Activated naive CD8-positive, alpha-beta T cell treated with anti-CD3 and anti-CD28 coated beads, Interleukin-2, amount 10 ng/mL, durations not matched to agents 7 days and 5 days (primary cell): ENCODE measurements at regions not wholly inside any gene's neighbourhood (a gene's known extent, or its start where the extent isn't known, plus 50 kb on each side); places are given as distances from the start of the nearest gene placed in this dataset.

Experiments used
- ATAC-seq: fragments of 150-1000 bp; cut with Tn5 transposase; one replicate; pipeline ENCODE4 v1.10.0; 2021; ENCODE audit warnings: low read depth, moderate library complexity
- POLR2A ChIA-PET: fragments of 350-600 bp; sonication (Branson Sonifier 250); formaldehyde crosslinking; loops from one replicate; lab custom pipeline; 2021; ENCODE audit warnings: antibody characterized with exemption; lab: Charles Lee
- DNase-seq: peaks from one replicate; pipeline ENCODE4 v3.0.0; 2021
- H3K27ac Mint-ChIP-seq: one replicate; pipeline ENCODE4 v1.8.0; 2022; ENCODE audit warnings: mild to moderate bottlenecking, mixed read lengths
- H3K27me3 Mint-ChIP-seq: one replicate; pipeline ENCODE4 v1.8.0; 2022; ENCODE audit warnings: mild to moderate bottlenecking, moderate library complexity, mixed read lengths
- H3K36me3 Mint-ChIP-seq: one replicate; pipeline ENCODE4 v1.8.0; 2021; ENCODE audit warnings: mild to moderate bottlenecking, mixed read lengths
- H3K4me1 Mint-ChIP-seq: one replicate; pipeline ENCODE4 v1.8.0; 2021; ENCODE audit warnings: mixed read lengths
- H3K4me3 Mint-ChIP-seq: one replicate; pipeline ENCODE4 v1.8.0; 2022; ENCODE audit warnings: mild to moderate bottlenecking, moderate library complexity, mixed read lengths
- H3K9me3 Mint-ChIP-seq: one replicate; pipeline ENCODE4 v1.8.0; 2021; ENCODE audit warnings: mixed read lengths

GRCh38 chr15:47971637-47972036 is 149.2 kb upstream of the SLC24A5 start:
- Mint-ChIP-seq H3K4me1 (no peaks in the 10 kb centered on the region), H3K27ac (no peak overlapping the region), H3K9me3 (no peaks in the 10 kb centered on the region), H3K27me3 (peaks cover 7% of the 10 kb centered on the region), H3K36me3 (no peaks in the 10 kb centered on the region), H3K4me3 (no peak overlapping the region)
- POLR2A ChIA-PET = no interaction called here
- ATAC-seq (no peak), DNase-seq (no peak)

GRCh38 chr15:47972738-47973137 is 148.1 kb upstream of the SLC24A5 start:
- Mint-ChIP-seq H3K4me1 (no peaks in the 10 kb centered on the region), H3K27ac (no peak overlapping the region), H3K36me3 (no peaks in the 10 kb centered on the region), H3K9me3 (peaks cover 1% of the 10 kb centered on the region), H3K4me3 (no peak overlapping the region), H3K27me3 (peaks cover 7% of the 10 kb centered on the region)
- POLR2A ChIA-PET = no interaction called here
- DNase-seq (no peak), ATAC-seq (no peak)

DNA sequence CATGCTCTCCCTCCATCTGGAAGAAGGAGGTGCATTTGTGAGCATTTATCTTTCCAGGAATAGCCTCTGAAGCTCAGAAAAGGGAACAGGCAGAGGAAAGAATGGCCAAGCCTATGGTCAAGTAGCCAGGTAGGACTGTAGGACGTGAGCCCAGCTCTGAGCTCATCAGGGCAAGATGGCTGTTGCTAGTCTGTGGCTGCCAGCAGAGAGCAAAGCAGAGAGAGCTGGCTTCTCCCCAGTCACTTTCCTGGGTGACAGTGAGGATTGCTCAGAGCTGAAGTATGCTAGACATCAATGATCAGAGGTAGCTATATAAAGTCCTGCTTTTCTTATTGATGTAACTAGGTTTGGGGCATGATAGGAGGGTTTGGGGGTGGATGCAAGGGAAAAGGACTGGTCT is 146.1 kb upstream of the SLC24A5 start:
- no peak overlapping the region for H3K27ac Mint-ChIP-seq
- H3K9me3 Mint-ChIP-seq = peaks cover 1% of the 10 kb centered on the region
- no peak for ATAC-seq
- peaks cover 7% of the 10 kb centered on the region for H3K27me3 Mint-ChIP-seq
- H3K4me3 Mint-ChIP-seq = no peak overlapping the region
- POLR2A ChIA-PET = no interaction called here
- DNase-seq = no peak
- no peaks in the 10 kb centered on the region for H3K4me1 Mint-ChIP-seq
- no peaks in the 10 kb centered on the region for H3K36me3 Mint-ChIP-seq

DNA sequence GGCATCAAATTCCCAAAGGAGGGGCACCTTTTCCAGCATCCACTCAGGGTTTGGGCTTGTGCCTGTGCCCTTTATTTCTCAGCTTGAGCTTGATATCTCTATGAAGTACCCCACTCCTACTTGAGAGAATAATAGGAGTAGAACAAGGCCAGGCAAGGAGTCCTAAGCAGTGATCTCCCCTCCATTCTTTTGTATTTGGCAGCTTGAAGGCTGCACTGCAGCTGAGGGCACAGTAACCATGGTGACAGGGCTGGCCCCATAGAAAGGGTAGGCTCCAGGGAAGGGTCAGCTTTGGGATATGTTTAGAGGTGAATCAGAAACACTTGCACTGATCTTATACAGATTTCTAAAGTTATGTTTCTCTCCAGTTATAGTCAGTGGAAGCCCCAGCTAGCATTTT is 145.4 kb upstream of the SLC24A5 start:
- no peak overlapping the region for H3K4me3 Mint-ChIP-seq

GRCh38 chr15:47983533-47983932 is 137.3 kb upstream of the SLC24A5 start:
- DNase-seq = no peak
- peaks cover 2% of the 10 kb centered on the region for H3K27me3 Mint-ChIP-seq
- ATAC-seq = no peak
- H3K36me3 Mint-ChIP-seq = no peaks in the 10 kb centered on the region
- peaks cover 4% of the 10 kb centered on the region for H3K4me1 Mint-ChIP-seq
- no peak overlapping the region for H3K27ac Mint-ChIP-seq
- POLR2A ChIA-PET = no interaction called here
- H3K4me3 Mint-ChIP-seq = no peak overlapping the region
- no peaks in the 10 kb centered on the region for H3K9me3 Mint-ChIP-seq

More for the DNA sequence above, 145.4 kb upstream of the SLC24A5 start:
- H3K27ac Mint-ChIP-seq = no peak overlapping the region
- H3K27me3 Mint-ChIP-seq = peaks cover 7% of the 10 kb centered on the region
- POLR2A ChIA-PET = no interaction called here
- DNase-seq (no peak), ATAC-seq (no peak)
- H3K36me3 Mint-ChIP-seq = no peaks in the 10 kb centered on the region
- H3K9me3 Mint-ChIP-seq = peaks cover 1% of the 10 kb centered on the region
- no peaks in the 10 kb centered on the region for H3K4me1 Mint-ChIP-seq

GRCh38 chr15:47985568-47985967 is 135.2 kb upstream of the SLC24A5 start:
- H3K4me1 Mint-ChIP-seq = peaks cover 4% of the 10 kb centered on the region
- no peaks in the 10 kb centered on the region for H3K9me3 Mint-ChIP-seq
- no peak for ATAC-seq
- POLR2A ChIA-PET = no interaction called here
- no peak overlapping the region for H3K4me3 Mint-ChIP-seq
- no peaks in the 10 kb centered on the region for H3K36me3 Mint-ChIP-seq
- H3K27ac Mint-ChIP-seq = no peak overlapping the region
- no peak for DNase-seq
- peaks cover 2% of the 10 kb centered on the region for H3K27me3 Mint-ChIP-seq

DNA sequence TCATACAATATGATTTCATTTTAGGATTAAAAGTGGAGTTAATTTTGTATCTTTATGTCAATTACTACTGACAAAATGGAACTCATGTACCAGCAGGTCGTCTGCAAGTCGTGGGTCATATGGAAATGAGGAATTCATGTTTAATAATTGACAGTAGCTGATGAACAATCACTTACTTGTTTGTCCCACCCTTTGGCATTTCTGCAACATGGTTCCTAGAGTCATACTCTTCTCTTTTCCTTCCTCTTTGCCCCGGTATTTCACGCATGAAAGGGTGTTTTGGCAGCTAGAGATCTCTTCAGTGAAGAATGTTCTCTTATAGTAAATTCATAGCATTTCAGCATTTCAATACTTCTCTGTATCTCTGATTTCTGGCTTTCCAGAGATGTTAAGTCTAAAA is 133.3 kb upstream of the SLC24A5 start:
- peaks cover 2% of the 10 kb centered on the region for H3K27me3 Mint-ChIP-seq
- H3K9me3 Mint-ChIP-seq = no peaks in the 10 kb centered on the region
- H3K36me3 Mint-ChIP-seq = no peaks in the 10 kb centered on the region
- peaks cover 4% of the 10 kb centered on the region for H3K4me1 Mint-ChIP-seq
- no peak overlapping the region for H3K4me3 Mint-ChIP-seq
- ATAC-seq (no peak), DNase-seq (no peak)
- POLR2A ChIA-PET = no interaction called here
- no peak overlapping the region for H3K27ac Mint-ChIP-seq

DNA sequence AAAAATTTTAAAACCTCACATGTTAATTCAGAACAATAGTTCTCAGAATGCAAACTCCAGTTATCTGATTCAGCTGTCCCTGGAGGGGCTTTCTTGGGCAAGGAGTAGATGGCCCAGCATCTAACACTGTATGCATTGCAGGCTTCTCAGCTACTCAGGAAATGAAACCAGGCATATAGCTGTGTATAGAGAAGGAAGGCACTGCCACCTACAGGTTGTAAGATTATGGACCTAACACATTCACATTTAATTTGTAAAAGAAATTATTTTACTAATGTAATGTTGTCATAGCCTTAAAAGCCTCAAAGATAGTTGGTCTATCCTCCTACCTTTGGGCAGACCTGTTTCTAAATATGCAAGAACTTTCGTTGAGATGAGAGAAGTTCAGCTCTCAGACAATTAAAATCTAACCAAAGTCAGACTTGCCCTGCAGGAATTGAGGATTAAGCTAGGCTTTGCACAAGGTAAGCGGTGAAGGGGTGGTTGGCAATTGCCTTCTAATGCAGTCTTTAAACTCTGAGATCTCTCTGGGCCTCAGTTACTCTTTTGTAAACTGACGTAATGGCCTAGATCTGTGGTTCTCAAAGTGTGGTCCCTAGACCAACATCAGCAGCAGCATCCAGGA is 132.8 kb upstream of the SLC24A5 start:
- no peaks in the 10 kb centered on the region for H3K36me3 Mint-ChIP-seq

GRCh38 chr15:47988564-47988963 is 132.2 kb upstream of the SLC24A5 start:
- Mint-ChIP-seq H3K27ac (no peak overlapping the region), H3K36me3 (no peaks in the 10 kb centered on the region), H3K4me1 (peaks cover 4% of the 10 kb centered on the region), H3K9me3 (no peaks in the 10 kb centered on the region), H3K27me3 (no peaks in the 10 kb centered on the region), H3K4me3 (no peak overlapping the region)
- ATAC-seq (no peak), DNase-seq (no peak)
- POLR2A ChIA-PET = no interaction called here

More for the DNA sequence above, 132.8 kb upstream of the SLC24A5 start:
- H3K27ac Mint-ChIP-seq = no peak overlapping the region
- H3K4me1 Mint-ChIP-seq = peaks cover 4% of the 10 kb centered on the region
- peaks cover 2% of the 10 kb centered on the region for H3K27me3 Mint-ChIP-seq
- DNase-seq = no peak
- POLR2A ChIA-PET = no interaction called here
- peak; percentile 79 for ATAC-seq
- H3K9me3 Mint-ChIP-seq = no peaks in the 10 kb centered on the region
- H3K4me3 Mint-ChIP-seq = no peak overlapping the region

- POLR2A ChIA-PET = no interaction called here
- DNase-seq (no peak), ATAC-seq (no peak)
- no peak overlapping the region for H3K4me3 Mint-ChIP-seq
- no peaks in the 10 kb centered on the region for H3K9me3 Mint-ChIP-seq
- H3K36me3 Mint-ChIP-seq = no peaks in the 10 kb centered on the region
- H3K27ac Mint-ChIP-seq = no peak overlapping the region
- H3K27me3 Mint-ChIP-seq = no peaks in the 10 kb centered on the region
- peaks cover 1% of the 10 kb centered on the region for H3K4me1 Mint-ChIP-seq
These were observed 130.0 kb upstream of the SLC24A5 start for GRCh38 chr15:47990821-47991220.

DNA sequence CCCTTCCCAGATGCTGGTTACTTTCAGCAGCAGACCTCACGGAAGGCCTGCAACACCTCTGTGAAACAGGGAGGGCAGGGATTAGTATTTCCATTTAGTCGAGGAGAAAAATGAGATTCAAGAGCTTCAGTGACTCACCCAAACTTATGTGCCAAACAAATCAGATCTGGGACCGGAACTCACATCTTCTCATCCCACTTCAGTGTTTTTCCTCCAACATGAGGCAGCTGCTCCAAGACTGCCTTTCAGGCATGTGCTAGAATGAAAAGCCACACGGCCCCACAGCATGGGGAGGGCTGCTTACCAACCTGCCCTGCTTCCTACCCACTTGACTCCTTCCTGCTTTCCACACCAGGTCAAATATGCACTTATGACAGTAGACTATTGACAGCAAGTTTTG is 129.4 kb upstream of the SLC24A5 start:
- H3K4me3 Mint-ChIP-seq = no peak overlapping the region
- POLR2A ChIA-PET = no interaction called here
- ATAC-seq = no peak
- H3K27me3 Mint-ChIP-seq = no peaks in the 10 kb centered on the region
- DNase-seq = no peak
- no peaks in the 10 kb centered on the region for H3K4me1 Mint-ChIP-seq
- H3K36me3 Mint-ChIP-seq = no peaks in the 10 kb centered on the region
- H3K9me3 Mint-ChIP-seq = no peaks in the 10 kb centered on the region
- H3K27ac Mint-ChIP-seq = no peak overlapping the region

DNA sequence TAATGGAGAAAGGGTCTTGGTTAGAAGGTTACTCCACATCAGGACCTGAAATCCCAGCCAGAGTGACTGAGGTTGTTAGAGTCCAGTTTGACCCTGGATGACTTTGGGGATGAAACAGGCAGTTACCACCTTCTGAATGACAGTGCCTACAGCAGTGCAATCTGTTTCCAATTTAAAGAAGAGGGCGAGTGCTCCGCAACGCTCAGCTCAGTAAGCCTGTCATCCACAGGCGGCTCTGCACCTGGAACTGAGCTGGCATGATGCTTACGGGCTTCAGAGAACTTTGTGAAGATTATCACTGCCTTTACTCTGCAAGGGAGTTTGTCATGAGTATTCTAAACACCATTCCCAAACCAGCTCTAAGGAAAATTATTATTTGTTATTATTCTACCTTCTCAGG is 127.7 kb upstream of the SLC24A5 start:
- Mint-ChIP-seq H3K27me3 (no peaks in the 10 kb centered on the region), H3K36me3 (no peaks in the 10 kb centered on the region), H3K4me3 (no peak overlapping the region), H3K9me3 (no peaks in the 10 kb centered on the region), H3K4me1 (no peaks in the 10 kb centered on the region), H3K27ac (no peak overlapping the region)
- POLR2A ChIA-PET = no interaction called here
- DNase-seq = no peak
- ATAC-seq = no peak

DNA sequence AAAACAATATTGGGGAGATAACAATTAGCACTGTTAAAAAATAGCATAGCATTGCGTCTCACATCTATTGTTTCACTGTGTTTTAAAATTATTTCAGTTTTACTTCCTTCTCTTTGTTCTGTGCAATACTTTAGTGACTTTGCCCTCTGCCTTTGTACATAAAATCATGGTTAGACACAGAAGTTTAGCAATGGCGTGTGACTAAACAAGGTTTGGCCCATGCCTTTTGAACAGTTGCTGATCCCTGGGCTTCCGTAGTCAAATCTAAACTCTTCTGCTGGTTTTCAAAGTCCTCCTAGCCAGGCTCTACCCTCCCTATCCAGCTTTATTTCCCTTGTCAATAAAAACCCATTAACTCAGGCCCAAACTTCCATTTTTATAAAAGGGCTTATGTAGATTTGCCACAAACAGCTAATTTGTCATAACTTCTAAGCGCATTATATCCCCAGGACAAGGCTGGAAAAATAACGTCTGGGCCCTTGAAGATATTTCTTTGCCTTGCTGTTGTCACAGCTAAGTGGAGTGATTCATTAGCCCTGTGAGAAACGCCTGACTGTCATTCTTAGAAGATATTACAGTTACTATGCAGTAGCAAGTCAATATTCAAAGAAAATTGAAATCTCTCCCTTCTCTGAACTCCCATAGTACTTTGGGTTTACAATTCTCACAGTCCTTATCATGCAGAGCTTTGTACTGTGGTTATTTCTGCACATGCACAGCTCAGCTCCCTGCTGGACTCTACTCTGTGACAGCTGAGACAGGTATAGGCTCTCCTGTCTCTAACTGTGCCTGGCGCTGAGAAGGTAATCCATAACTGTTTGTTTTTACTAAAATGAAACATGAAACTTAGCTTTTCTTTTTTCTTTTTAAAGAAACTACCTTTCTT is 123.4 kb upstream of the SLC24A5 start:
- POLR2A ChIA-PET = no interaction called here
- no peak overlapping the region for H3K4me3 Mint-ChIP-seq
- no peak overlapping the region for H3K27ac Mint-ChIP-seq
- no peaks in the 10 kb centered on the region for H3K9me3 Mint-ChIP-seq
- no peaks in the 10 kb centered on the region for H3K4me1 Mint-ChIP-seq
- DNase-seq (no peak), ATAC-seq (no peak)
- peaks cover 5% of the 10 kb centered on the region for H3K27me3 Mint-ChIP-seq
- H3K36me3 Mint-ChIP-seq = no peaks in the 10 kb centered on the region

DNA sequence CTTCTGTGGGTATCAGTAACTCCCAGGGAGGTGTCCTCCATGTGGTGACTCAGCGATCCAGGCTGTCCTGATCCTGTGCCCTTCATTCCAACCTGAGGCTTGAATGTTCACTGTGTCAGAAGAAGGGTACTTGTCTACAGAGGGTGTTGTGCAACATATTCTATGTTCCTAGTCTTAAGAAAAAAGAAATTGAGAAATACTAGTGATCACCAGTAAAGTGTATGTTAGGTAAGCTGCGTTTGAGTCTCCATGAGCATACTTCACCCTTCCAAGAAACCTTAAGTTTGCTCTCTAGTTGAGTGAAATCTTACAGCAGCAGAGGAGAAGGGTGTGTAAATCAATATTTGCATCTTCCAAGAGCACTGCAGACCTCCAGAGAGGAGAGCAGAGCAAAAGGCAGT is 122.2 kb upstream of the SLC24A5 start:
- no peaks in the 10 kb centered on the region for H3K36me3 Mint-ChIP-seq
- ATAC-seq (no peak), DNase-seq (no peak)
- H3K4me3 Mint-ChIP-seq = no peak overlapping the region
- H3K9me3 Mint-ChIP-seq = no peaks in the 10 kb centered on the region
- H3K27me3 Mint-ChIP-seq = peaks cover 7% of the 10 kb centered on the region
- POLR2A ChIA-PET = no interaction called here
- H3K27ac Mint-ChIP-seq = no peak overlapping the region
- no peaks in the 10 kb centered on the region for H3K4me1 Mint-ChIP-seq
